IgD-negative memory B cell (primary cell): ENCODE measurements at regions not wholly inside any gene's neighbourhood (a gene's known extent, or its start where the extent isn't known, plus 50 kb on each side); places are given as distances from the start of the nearest gene placed in this dataset.

Experiments
- H3K27ac Mint-ChIP-seq, 3 donors: one replicate each; pipeline ENCODE4 v1.8.0; 2020 to 2022; ENCODE audit warnings: mild to moderate bottlenecking in 3 of 3, mixed read lengths in 3 of 3, moderate library complexity in 1 of 3
- H3K27me3 Mint-ChIP-seq: one replicate; pipeline ENCODE4 v1.8.0; 2021; ENCODE audit warnings: mixed read lengths
- H3K36me3 Mint-ChIP-seq: one replicate; pipeline ENCODE4 v1.8.0; 2020; ENCODE audit warnings: mild to moderate bottlenecking, mixed read lengths
- H3K4me1 Mint-ChIP-seq, 3 donors: one replicate each; pipeline ENCODE4 v1.8.0; 2020 to 2022; ENCODE audit warnings: mixed read lengths in 3 of 3, mild to moderate bottlenecking in 1 of 3
- H3K4me3 Mint-ChIP-seq, 4 donors: one replicate each; pipeline ENCODE4 v1.8.0; 2020 to 2022; ENCODE audit warnings: mild to moderate bottlenecking in 4 of 4, mixed read lengths in 4 of 4, moderate library complexity in 3 of 4
- H3K9me3 Mint-ChIP-seq, 3 donors: one replicate each; pipeline ENCODE4 v1.8.0; 2020 to 2021; ENCODE audit warnings: mixed read lengths in 3 of 3, mild to moderate bottlenecking in 1 of 3

DNA sequence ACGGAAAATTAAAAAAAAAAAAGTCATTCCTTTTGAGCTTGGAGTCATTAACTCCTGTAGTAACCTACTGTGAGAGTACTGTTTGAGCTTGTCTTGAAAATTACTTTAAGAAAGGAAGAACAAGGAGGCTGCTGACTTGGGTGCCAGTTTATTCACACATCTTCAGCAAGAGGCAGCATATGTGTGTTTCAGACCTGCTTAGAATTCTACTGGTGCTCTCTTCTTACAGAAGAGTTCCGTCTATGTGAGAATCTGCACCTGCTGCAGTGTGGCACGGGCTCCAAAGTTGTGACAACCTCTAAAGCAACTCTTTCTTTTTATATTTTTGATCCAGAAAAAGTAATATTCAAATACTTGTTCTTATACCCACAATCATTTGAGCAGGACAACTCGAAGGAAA, 117.4 kb upstream of the SOX4 start:
- peaks cover 2% of the 10 kb centered on the region for H3K27me3 Mint-ChIP-seq
- no peaks in the 10 kb centered on the region for H3K4me1 Mint-ChIP-seq
- no peaks in the 10 kb centered on the region for H3K36me3 Mint-ChIP-seq
- no peak overlapping the region for H3K4me3 Mint-ChIP-seq
- H3K27ac Mint-ChIP-seq = no peak overlapping the region
- H3K9me3 Mint-ChIP-seq = no peaks in the 10 kb centered on the region

GRCh38 chr6:21478411-21478810, 115.1 kb upstream of the SOX4 start:
- Mint-ChIP-seq H3K4me3 (no peak overlapping the region), H3K27ac (no peak overlapping the region), H3K36me3 (no peaks in the 10 kb centered on the region), H3K4me1 (no peaks in the 10 kb centered on the region), H3K27me3 (peaks cover 3% of the 10 kb centered on the region), H3K9me3 (no peaks in the 10 kb centered on the region)

GRCh38 chr6:21478883-21479539, 114.5 kb upstream of the SOX4 start:
- Mint-ChIP-seq H3K36me3 (no peaks in the 10 kb centered on the region), H3K9me3 (no peaks in the 10 kb centered on the region), H3K27me3 (peaks cover 3% of the 10 kb centered on the region), H3K27ac (no peak overlapping the region), H3K4me3 (no peak overlapping the region), H3K4me1 (no peaks in the 10 kb centered on the region)

GRCh38 chr6:21486115-21486514, 107.4 kb upstream of the SOX4 start:
- H3K4me1 Mint-ChIP-seq = no peaks in the 10 kb centered on the region
- H3K36me3 Mint-ChIP-seq = no peaks in the 10 kb centered on the region
- H3K27ac Mint-ChIP-seq = no peak overlapping the region
- H3K27me3 Mint-ChIP-seq = peaks cover 2% of the 10 kb centered on the region
- no peaks in the 10 kb centered on the region for H3K9me3 Mint-ChIP-seq
- no peak overlapping the region for H3K4me3 Mint-ChIP-seq

DNA sequence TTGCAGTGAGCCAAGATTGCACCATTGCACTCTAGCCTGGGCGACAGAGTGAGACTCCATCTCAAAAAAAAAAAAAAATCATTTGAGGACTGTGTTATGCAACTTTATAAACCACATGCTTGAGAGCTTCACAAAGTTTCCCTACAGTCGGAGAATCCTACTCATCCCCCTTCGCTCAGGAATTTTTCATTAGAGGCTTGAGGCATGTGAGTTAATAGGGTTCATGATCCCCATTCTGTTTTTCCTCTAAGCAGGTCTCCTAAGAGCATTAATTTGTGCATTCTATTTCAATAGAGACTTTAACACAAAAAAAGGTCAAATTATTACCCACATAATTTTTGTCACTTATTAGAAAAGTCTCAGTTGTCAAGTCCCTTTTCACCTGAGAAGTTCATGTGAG, 103.7 kb upstream of the SOX4 start:
- no peaks in the 10 kb centered on the region for H3K36me3 Mint-ChIP-seq
- no peaks in the 10 kb centered on the region for H3K9me3 Mint-ChIP-seq
- H3K27ac Mint-ChIP-seq = no peak overlapping the region
- H3K4me3 Mint-ChIP-seq = no peak overlapping the region
- no peaks in the 10 kb centered on the region for H3K27me3 Mint-ChIP-seq
- H3K4me1 Mint-ChIP-seq = no peaks in the 10 kb centered on the region

DNA sequence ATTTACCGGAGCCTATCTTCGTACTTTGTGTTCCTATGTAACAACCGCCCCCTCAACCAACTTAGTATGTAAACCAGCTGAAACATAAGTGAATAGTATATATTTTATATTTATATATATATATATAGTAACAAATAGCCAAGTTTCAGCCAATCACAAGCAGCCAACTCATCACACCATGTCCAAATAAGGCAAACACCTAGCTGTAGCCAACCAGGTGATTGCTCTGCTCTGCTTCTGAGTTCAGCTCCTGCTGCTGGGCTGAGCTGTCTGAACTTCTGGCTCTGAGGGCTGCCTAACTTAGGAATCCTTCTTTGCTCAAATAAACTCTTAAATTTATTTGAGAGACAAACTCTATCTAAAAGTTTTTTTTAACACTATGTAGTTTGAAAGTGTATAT, 101.6 kb upstream of the SOX4 start:
- Mint-ChIP-seq H3K36me3 (no peaks in the 10 kb centered on the region), H3K9me3 (no peaks in the 10 kb centered on the region), H3K4me1 (no peaks in the 10 kb centered on the region), H3K4me3 (no peak overlapping the region), H3K27me3 (no peaks in the 10 kb centered on the region), H3K27ac (no peak overlapping the region)

DNA sequence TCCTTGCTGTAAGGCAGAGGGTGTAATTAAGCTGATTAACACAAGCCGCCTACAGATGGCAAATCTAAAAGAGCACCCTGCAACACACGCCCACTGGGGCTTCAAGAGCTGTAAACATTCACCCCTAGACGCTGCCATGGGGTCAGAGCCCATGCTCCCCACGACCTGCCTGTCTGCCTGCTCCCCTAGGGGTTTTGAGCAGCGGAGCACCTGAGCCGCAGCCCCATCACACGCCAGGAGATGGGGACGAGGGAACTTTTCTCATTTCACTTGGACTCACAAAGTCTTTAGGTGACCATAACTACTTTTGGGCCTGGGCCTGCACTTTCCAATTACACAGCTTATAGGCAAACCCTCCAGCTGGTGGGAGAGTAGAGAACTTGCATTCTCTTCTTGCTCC, 99.0 kb upstream of the SOX4 start:
- H3K4me3 Mint-ChIP-seq = no peak overlapping the region
- no peaks in the 10 kb centered on the region for H3K9me3 Mint-ChIP-seq
- H3K27me3 Mint-ChIP-seq = no peaks in the 10 kb centered on the region
- no peak overlapping the region for H3K27ac Mint-ChIP-seq
- H3K4me1 Mint-ChIP-seq = no peaks in the 10 kb centered on the region
- H3K36me3 Mint-ChIP-seq = peaks cover 1% of the 10 kb centered on the region

DNA sequence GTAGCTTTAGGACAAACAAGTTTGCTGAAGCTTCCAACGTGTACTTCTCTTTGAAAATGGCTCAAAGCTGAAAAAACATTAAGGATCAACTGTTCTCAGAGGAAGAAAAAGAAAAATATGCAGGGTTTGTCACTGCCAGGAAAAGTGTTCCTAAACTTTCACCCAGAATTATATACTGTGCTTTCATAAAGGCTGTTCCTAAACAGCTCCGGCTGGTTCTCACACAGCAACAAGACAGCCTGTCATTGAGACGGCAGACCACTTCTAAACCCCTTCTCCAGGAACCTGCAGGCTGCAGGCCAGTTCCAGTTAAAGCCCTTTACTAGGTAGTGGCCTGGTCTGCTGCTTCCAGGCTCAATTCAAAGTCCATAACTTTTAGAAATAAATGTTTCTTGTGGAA, 97.4 kb upstream of the SOX4 start:
- Mint-ChIP-seq H3K27ac (no peak overlapping the region), H3K4me3 (no peak overlapping the region), H3K9me3 (no peaks in the 10 kb centered on the region), H3K27me3 (peaks cover 1% of the 10 kb centered on the region), H3K4me1 (no peaks in the 10 kb centered on the region), H3K36me3 (peaks cover 1% of the 10 kb centered on the region)

GRCh38 chr6:21496706-21497105, 96.8 kb upstream of the SOX4 start:
- no peak overlapping the region for H3K27ac Mint-ChIP-seq
- peaks cover 1% of the 10 kb centered on the region for H3K27me3 Mint-ChIP-seq
- peaks cover 1% of the 10 kb centered on the region for H3K36me3 Mint-ChIP-seq
- H3K9me3 Mint-ChIP-seq = no peaks in the 10 kb centered on the region
- no peak overlapping the region for H3K4me3 Mint-ChIP-seq
- no peaks in the 10 kb centered on the region for H3K4me1 Mint-ChIP-seq

- H3K27ac Mint-ChIP-seq = no peak overlapping the region
- H3K4me1 Mint-ChIP-seq = no peaks in the 10 kb centered on the region
- H3K4me3 Mint-ChIP-seq = no peak overlapping the region
- no peaks in the 10 kb centered on the region for H3K9me3 Mint-ChIP-seq
- H3K27me3 Mint-ChIP-seq = peaks cover 1% of the 10 kb centered on the region
- peaks cover 1% of the 10 kb centered on the region for H3K36me3 Mint-ChIP-seq
Observed at GRCh38 chr6:21500314-21501020, 93.1 kb upstream of the SOX4 start.

- Mint-ChIP-seq H3K27me3 (peaks cover 1% of the 10 kb centered on the region), H3K27ac (no peak overlapping the region), H3K9me3 (no peaks in the 10 kb centered on the region), H3K4me1 (no peaks in the 10 kb centered on the region), H3K36me3 (peaks cover 1% of the 10 kb centered on the region), H3K4me3 (no peak overlapping the region)
Observed at GRCh38 chr6:21501021-21501354, 92.6 kb upstream of the SOX4 start.

DNA sequence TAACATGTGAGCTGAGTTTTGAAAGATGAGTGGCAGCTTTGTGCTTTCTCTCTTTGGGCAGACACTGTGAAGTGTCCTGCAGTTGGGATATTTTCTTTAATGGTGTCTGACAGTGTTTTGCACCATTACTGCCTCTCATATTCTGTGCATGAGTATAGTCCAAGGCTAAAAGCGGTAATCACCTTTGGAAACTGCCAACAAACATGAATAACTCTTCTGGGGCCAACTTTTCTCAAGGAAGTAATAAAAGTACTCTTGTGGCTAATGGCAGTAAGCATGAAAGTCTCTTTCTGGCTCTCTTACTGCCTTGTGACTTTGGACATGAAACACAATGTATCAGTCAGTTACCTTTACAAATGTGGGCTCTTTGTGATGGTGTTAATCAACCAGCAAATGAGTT, 91.7 kb upstream of the SOX4 start:
- Mint-ChIP-seq H3K27me3 (peaks cover 1% of the 10 kb centered on the region), H3K27ac (no peak overlapping the region), H3K4me3 (no peak overlapping the region), H3K4me1 (no peaks in the 10 kb centered on the region), H3K9me3 (peaks cover 0 to 1% (median 0%) of the 10 kb centered on the region in 3 donors), H3K36me3 (peaks cover 1% of the 10 kb centered on the region)

GRCh38 chr6:21502682-21503081, 90.9 kb upstream of the SOX4 start:
- Mint-ChIP-seq H3K36me3 (peaks cover 1% of the 10 kb centered on the region), H3K4me3 (no peak overlapping the region), H3K27ac (no peak overlapping the region), H3K27me3 (peaks cover 1% of the 10 kb centered on the region), H3K9me3 (peaks cover 0 to 4% (median 0%) of the 10 kb centered on the region in 3 donors), H3K4me1 (no peaks in the 10 kb centered on the region)

GRCh38 chr6:21504790-21505189, 88.8 kb upstream of the SOX4 start:
- Mint-ChIP-seq H3K4me3 (no peak overlapping the region), H3K27me3 (peaks cover 1% of the 10 kb centered on the region), H3K4me1 (no peaks in the 10 kb centered on the region), H3K36me3 (no peaks in the 10 kb centered on the region), H3K27ac (no peak overlapping the region), H3K9me3 (peaks cover 0 to 4% (median 0%) of the 10 kb centered on the region in 3 donors)

- Mint-ChIP-seq H3K4me1 (no peaks in the 10 kb centered on the region), H3K27me3 (no peaks in the 10 kb centered on the region), H3K4me3 (no peak overlapping the region)
Observed at GRCh38 chr6:21505574-21505990, 88.0 kb upstream of the SOX4 start.

DNA sequence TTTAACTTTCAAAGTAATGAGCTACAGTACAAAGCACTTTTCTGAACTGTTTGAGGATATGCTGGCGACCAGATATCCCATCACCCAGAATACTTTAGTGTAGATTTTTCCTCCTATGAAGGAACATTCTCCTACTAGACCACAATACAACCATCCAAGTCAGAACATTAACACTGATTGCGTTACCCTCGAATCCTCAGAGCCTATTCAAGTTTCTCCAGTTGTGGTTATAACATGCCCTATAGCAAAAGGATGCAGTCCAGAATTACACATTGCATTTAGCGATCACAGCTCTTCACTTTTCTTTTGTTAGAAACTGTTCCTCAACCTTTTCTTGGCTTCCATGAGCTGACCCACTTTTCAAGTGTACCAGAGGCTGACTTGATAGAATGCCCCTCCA, 87.4 kb upstream of the SOX4 start:
- H3K27ac Mint-ChIP-seq = no peak overlapping the region
- no peaks in the 10 kb centered on the region for H3K36me3 Mint-ChIP-seq
- H3K9me3 Mint-ChIP-seq = peaks cover 0 to 4% (median 0%) of the 10 kb centered on the region in 3 donors
- no peak overlapping the region for H3K4me3 Mint-ChIP-seq
- no peaks in the 10 kb centered on the region for H3K27me3 Mint-ChIP-seq
- H3K4me1 Mint-ChIP-seq = no peaks in the 10 kb centered on the region

More at GRCh38 chr6:21505574-21505990, 88.0 kb upstream of the SOX4 start:
- H3K36me3 Mint-ChIP-seq = no peaks in the 10 kb centered on the region
- H3K27ac Mint-ChIP-seq = no peak overlapping the region
- H3K9me3 Mint-ChIP-seq = peaks cover 0 to 4% (median 0%) of the 10 kb centered on the region in 3 donors
